Common myeloid progenitor, CD34-positive (primary cell): ENCODE measurements at regions not wholly inside any gene's neighbourhood (a gene's known extent, or its start where the extent isn't known, plus 50 kb on each side); places are given as distances from the start of the nearest gene placed in this dataset.

Experiments
- CTCF ChIA-PET: fragments of 350-600 bp; sonication (Branson Sonifier 250); formaldehyde crosslinking; loops from one replicate; lab custom pipeline; 2021; ENCODE audit warnings: antibody characterized with exemption; lab: Charles Lee
- POLR2A ChIA-PET: fragments of 350-600 bp; sonication (Branson Sonifier 250); formaldehyde crosslinking; loops from one replicate; lab custom pipeline; 2021; ENCODE audit warnings: antibody characterized with exemption; lab: Charles Lee
- DNase-seq, 3 donors: peaks; one replicate each; pipeline versions ENCODE4 v3.0.0 to v3.0.0-alpha.2; 2013
- H3K27ac ChIP-seq, 2 experiments: 1 replicate in 1 of 2; 2 replicates in 1 of 2; pipeline ENCODE4 v1.7.0; 2013; ENCODE audit warnings: inconsistent platforms in 2 of 2, low read length in 2 of 2, mild to moderate bottlenecking in 2 of 2, low read depth in 1 of 2, moderate library complexity in 1 of 2; ENCODE audit not compliant: severe bottlenecking in 2 of 2, insufficient read depth in 1 of 2, poor library complexity in 1 of 2
- H3K27me3 ChIP-seq, 5 experiments: replicated peaks in 2 of 5; 1 replicate in 3 of 5; 2 replicates in 2 of 5; pipeline versions ENCODE4 v1.6.1 to v1.7.0; 2013; ENCODE audit warnings: low read length in 4 of 5, mild to moderate bottlenecking in 2 of 5, moderate library complexity in 2 of 5, inconsistent platforms in 1 of 5; ENCODE audit not compliant: insufficient read depth in 5 of 5, control insufficient read depth in 4 of 5
- H3K36me3 ChIP-seq, 4 experiments: 1 replicate in 2 of 4; 2 replicates in 2 of 4; pipeline versions ENCODE4 v1.6.1 to v1.7.0; 2013; ENCODE audit warnings: low read length in 3 of 4, control low read depth in 1 of 4, mild to moderate bottlenecking in 1 of 4; ENCODE audit not compliant: control insufficient read depth in 4 of 4, insufficient read depth in 4 of 4
- H3K4me1 ChIP-seq, 4 experiments: 1 replicate in 3 of 4; 2 replicates in 1 of 4; pipeline versions ENCODE4 v1.6.1 to v1.7.1; 2013; ENCODE audit warnings: low read length in 3 of 4, mild to moderate bottlenecking in 3 of 4, control low read depth in 1 of 4, inconsistent platforms in 1 of 4, moderate library complexity in 1 of 4; ENCODE audit not compliant: control insufficient read depth in 4 of 4, insufficient read depth in 4 of 4; ENCODE audit errors: control extremely low read depth in 1 of 4
- H3K4me3 ChIP-seq, 7 experiments: 1 replicate in 4 of 7; 2 replicates in 3 of 7; pipeline versions ENCODE4 v1.5.1 to v1.7.0; 2013; ENCODE audit warnings: mild to moderate bottlenecking in 7 of 7, low read length in 6 of 7, moderate library complexity in 6 of 7, inconsistent platforms in 2 of 7, low read depth in 2 of 7, control low read depth in 1 of 7; ENCODE audit not compliant: insufficient read depth in 4 of 7, control insufficient read depth in 1 of 7; ENCODE audit errors: extremely low read depth in 1 of 7
- H3K9me3 ChIP-seq, 5 experiments: 1 replicate in 4 of 5; 2 replicates in 1 of 5; pipeline versions ENCODE4 v1.6.1 to v1.7.1; 2013; ENCODE audit warnings: low read length in 4 of 5, mild to moderate bottlenecking in 2 of 5, inconsistent platforms in 1 of 5, low read depth in 1 of 5, moderate library complexity in 1 of 5; ENCODE audit not compliant: control insufficient read depth in 4 of 5, insufficient read depth in 2 of 5; ENCODE audit errors: control extremely low read depth in 1 of 5
- WGBS: methylation state at CpG from one replicate; pipeline ENCODE4 v1.1.5; 2013; ENCODE audit not compliant: insufficient coverage; 5-methylcytosine and 5-hydroxymethylcytosine counted together

DNA sequence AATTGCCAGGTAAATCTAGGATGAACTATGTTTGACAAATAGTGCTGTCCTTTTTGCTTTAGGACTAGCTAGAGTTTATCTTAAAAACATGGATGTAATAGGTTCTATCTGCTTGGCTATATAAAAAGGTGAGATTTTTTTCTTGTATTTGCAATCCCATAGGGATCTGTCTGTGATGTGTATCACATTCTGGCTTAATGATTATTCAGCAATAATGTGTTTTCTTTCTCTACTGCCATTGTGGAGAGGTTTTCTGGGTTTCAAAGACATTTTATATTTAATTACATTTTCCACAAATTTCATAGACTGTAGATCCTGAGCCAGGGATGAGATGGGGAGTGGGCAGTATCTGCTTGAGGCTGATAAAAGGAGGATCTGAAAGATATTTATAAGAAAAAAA is 277.8 kb upstream of the SLITRK5 start:
- Histone ChIP-seq H3K4me3 (no peak overlapping the region), H3K27me3 (no peaks in the 10 kb centered on the region), H3K36me3 (no peaks in the 10 kb centered on the region), H3K27ac (no peak overlapping the region), H3K9me3 (peaks cover 0 to 1% (median 0%) of the 10 kb centered on the region in 5 experiments), H3K4me1 (no peaks in the 10 kb centered on the region)
- POLR2A ChIA-PET: no interaction called here
- CTCF ChIA-PET: no interaction called here
- no peak for DNase-seq

DNA sequence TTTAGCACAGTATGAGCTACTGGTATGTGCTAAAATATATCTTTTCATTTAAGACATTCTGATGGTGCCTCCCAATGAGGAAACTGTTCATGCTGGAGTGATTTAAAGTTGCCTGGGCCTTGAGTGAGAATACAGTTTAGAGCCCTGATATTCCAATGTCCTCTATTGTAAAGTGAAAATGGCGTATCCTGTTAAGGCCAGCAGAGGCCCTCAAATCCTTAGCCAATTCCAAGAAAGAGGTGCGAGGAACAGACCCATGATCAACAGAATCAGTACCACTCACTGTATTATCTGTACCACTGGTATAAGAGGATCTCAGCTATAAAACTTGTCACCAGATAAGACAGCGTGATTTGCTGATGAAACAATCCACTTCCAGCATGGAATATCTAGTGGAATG is 273.1 kb upstream of the SLITRK5 start:
- no peaks in the 10 kb centered on the region for H3K27me3 ChIP-seq
- no peak overlapping the region for H3K4me3 ChIP-seq
- ChIA-PET CTCF (no interaction called here), POLR2A (no interaction called here)
- H3K36me3 ChIP-seq: no peaks in the 10 kb centered on the region
- H3K4me1 ChIP-seq: no peaks in the 10 kb centered on the region
- DNase-seq: no peak
- H3K9me3 ChIP-seq: no peaks in the 10 kb centered on the region
- H3K27ac ChIP-seq: no peak overlapping the region
- WGBS: 100% methylated on average over 2 of the region's 3 CpGs

DNA sequence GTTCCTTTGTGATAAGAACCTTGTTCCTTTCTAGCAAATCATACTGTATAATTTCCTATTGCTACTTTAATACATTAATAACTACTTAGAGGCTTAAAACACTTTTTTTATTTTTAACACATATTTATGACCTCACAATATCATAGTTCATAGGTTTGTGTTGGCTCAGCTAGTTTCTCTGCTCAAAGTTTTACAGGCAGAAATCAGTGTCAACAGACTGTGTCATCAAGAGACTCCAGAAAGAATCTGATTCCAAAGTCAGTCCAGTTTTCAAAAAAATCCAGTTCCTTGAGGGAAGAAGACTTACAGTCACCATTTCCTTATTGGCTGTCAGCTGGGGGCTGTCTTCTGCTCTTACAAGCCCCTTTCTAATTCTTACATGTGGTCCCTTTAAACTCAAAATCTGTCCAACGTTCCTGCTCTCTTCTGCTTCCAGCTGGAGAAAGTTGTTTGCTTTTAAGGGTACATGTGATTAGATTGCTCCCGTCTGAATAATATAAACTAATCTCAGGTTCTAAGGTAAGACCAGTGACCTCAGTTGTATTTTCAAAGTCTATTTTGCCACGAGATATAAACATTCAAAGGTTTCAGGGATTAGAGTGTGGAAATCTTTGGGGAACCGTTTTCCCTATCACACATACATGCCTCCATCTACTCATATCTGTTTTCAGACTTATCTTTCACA is 267.3 kb upstream of the SLITRK5 start:
- no peak for DNase-seq
- WGBS: 62% methylated on average over 2 of the region's 4 CpGs
- Histone ChIP-seq H3K27ac (no peak overlapping the region), H3K9me3 (no peaks in the 10 kb centered on the region), H3K4me1 (no peaks in the 10 kb centered on the region), H3K27me3 (no peaks in the 10 kb centered on the region), H3K36me3 (no peaks in the 10 kb centered on the region), H3K4me3 (no peak overlapping the region)
- CTCF ChIA-PET: no interaction called here
- POLR2A ChIA-PET: no interaction called here

DNA sequence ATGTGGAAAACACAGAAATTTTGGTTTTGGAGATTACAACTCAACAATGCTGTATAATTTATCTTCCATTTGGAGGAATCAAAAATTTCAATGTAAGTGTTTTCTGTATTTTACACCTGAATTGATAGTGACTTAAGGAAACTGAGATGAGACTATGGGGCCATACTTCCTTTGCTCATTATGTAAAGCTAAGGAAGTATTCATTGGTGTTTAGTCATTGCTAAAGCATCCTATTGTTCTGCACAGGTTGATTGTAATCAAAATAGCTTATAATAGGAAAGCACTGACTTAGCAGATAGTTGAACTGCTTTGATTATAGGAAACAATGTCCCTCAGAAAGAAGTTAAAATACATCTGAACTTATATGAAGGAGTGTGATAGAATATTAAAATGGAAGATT is 244.4 kb upstream of the SLITRK5 start:
- no peak for DNase-seq
- H3K27ac ChIP-seq: no peak overlapping the region
- no peaks in the 10 kb centered on the region for H3K27me3 ChIP-seq
- H3K36me3 ChIP-seq: no peaks in the 10 kb centered on the region
- no peaks in the 10 kb centered on the region for H3K9me3 ChIP-seq
- ChIA-PET CTCF (interaction anchor here (1.2 kb wide), 1 partner anchor 23 kb away, joined by 3 read pairs; no protein-coding TSS in a partner anchor), POLR2A (no interaction called here)
- no peak overlapping the region for H3K4me3 ChIP-seq
- H3K4me1 ChIP-seq: no peaks in the 10 kb centered on the region

DNA sequence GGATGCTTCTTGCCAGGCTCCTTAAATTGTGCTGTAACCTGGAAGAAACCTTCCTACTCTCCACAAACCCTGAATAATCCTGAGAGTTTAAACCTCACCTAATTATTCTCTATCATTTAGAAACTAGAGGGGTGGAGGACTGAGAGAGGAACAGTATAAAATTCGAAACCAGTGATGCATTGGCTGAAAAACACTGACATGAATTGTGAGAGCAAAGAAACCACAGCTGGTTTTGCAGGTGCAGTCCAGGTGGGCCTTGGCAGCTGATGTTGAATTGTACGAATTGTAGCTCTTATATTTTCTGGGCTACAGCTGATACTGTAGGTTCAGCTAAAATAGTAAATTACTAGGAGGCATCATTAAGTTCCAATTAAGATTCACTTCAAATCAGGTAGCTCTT is 227.0 kb upstream of the SLITRK5 start:
- 92% methylated on average over 1 of the region's 2 CpGs for WGBS
- ChIA-PET POLR2A (no interaction called here), CTCF (no interaction called here)
- DNase-seq: no peak
- H3K4me1 ChIP-seq: no peaks in the 10 kb centered on the region
- no peaks in the 10 kb centered on the region for H3K36me3 ChIP-seq
- no peaks in the 10 kb centered on the region for H3K27me3 ChIP-seq
- H3K9me3 ChIP-seq: no peaks in the 10 kb centered on the region
- H3K27ac ChIP-seq: no peak overlapping the region
- no peak overlapping the region for H3K4me3 ChIP-seq

DNA sequence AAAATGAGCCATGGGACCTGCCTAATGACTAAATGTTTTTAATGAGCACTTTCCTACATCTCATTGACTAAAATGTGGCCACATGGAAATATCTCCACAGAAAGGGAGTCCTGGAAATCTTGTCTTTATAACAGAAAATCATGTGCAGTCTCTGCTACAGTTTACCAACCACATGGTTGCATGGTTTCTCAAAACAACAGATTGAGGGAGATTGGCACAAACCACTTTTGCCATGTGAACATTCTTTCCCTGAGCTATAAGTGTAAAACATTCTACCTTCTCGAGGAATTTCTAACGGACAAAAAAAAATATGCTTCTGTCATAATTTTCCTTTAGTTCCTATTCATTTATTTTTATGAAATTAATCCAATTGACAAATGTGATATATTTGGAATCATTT is 218.9 kb upstream of the SLITRK5 start:
- H3K4me1 ChIP-seq: no peaks in the 10 kb centered on the region
- no peaks in the 10 kb centered on the region for H3K36me3 ChIP-seq
- H3K4me3 ChIP-seq: no peak overlapping the region
- ChIA-PET POLR2A (no interaction called here), CTCF (no interaction called here)
- WGBS: no CpG with 5 or more reads among the region's 2 CpGs
- DNase-seq: no peak
- no peaks in the 10 kb centered on the region for H3K9me3 ChIP-seq
- no peaks in the 10 kb centered on the region for H3K27me3 ChIP-seq
- no peak overlapping the region for H3K27ac ChIP-seq

DNA sequence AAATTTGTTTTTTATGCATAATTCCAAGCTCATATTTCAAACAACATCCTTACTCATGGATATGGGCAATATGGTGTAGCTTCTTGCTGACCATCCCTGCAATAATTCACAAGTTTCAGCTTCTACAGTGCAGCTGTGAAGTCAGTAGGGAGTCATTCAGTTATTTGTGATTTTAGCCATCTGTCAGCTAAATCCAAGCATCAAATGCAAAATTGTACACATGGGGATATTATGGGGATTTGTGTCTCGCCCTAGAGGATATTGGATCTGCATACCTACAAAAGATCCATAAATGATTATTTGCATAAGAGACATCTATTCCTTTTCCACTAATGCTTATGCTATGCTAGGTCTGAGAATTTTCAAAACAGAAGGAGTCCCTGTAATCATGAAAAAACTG is 217.9 kb upstream of the SLITRK5 start:
- Histone ChIP-seq H3K4me1 (no peaks in the 10 kb centered on the region), H3K9me3 (no peaks in the 10 kb centered on the region), H3K36me3 (no peaks in the 10 kb centered on the region), H3K27me3 (no peaks in the 10 kb centered on the region), H3K27ac (no peak overlapping the region), H3K4me3 (no peak overlapping the region)
- ChIA-PET CTCF (no interaction called here), POLR2A (no interaction called here)
- DNase-seq: no peak
- WGBS: no CpG with 5 or more reads among the region's 1 CpG
